ENCODE measurements at regions not wholly inside any gene's neighbourhood (a gene's known extent, or its start where the extent isn't known, plus 50 kb on each side); places are given as distances from the start of the nearest gene placed in this dataset.
"Not testable (repeated sequence)": the region's sequence is repeated elsewhere in the genome, so short reads cannot be mapped to it uniquely, and the experiment has no call there.

DNA sequence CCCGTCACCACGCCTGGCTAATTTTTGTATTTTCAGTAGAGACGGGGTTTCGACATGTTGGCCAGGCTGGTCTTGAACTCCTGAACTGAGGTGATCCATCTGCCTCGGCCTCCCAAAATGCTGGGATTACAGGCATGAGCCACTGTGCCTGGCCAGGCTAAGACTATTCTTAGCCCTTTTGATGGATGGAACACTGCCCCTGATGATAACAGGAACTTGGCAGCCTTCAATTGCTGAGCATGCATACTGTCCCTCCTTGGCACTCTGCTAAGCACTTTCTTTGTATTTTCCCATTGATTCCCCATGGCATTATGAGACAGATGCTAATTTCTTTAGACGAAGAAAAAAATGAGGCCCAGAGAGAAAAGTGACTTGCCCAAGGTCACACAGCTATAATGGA lies 457.6 kb downstream of the GOLGA6L6 start:
- not testable (repeated sequence) for TF ChIP-seq EGR1 (IDR thresholded peaks at IDR 0.05; ENCODE audit: borderline replicate concordance, low read depth, low read length); POLR2A (IDR thresholded peaks at IDR 0.05; ENCODE audit: control extremely low read depth in 1 of 2, low read depth in 2 of 2, low read length in 2 of 2)
